ENCODE measurements at regions not wholly inside any gene's neighbourhood (a gene's known extent, or its start where the extent isn't known, plus 50 kb on each side); places are given as distances from the start of the nearest gene placed in this dataset.

DNA sequence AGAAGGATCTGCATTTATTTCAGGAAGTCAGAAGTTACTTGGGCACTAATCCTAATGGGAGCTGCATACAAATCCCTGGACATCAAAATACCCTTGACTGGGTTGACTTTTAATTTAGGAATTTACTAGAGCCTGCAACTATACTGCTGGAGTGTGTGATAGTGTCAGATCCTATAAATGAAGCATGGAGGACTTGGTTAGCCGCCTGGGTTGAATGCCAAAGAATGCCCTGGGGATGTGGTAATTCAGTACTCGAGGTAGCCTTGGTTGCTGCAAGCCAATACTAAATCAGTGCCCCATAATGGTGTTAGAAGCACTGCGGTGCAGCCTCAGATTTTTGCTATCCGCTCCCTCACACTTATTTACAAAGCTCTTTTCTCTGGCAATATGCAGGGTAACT lies 184.9 kb downstream of the CAPZA3 start:
- BruUV-seq (replicated peaks), result no TSS peak
- Histone ChIP-seq H3K36me3 (ENCODE audit: control insufficient read depth, insufficient read depth, low read length) (no peaks in the 10 kb centered on the region), H3K4me2 (ENCODE audit: insufficient read depth, low read length) (no peak overlapping the region), H2AFZ (ENCODE audit: low read depth, low read length) (no peak overlapping the region), H3K4me3 (no peak overlapping the region), H3K4me1 (replicated peaks in 1 of 2; ENCODE audit: control insufficient read depth in 2 of 2, insufficient read depth in 2 of 2, low read length in 2 of 2) (no peaks in the 10 kb centered on the region), H4K20me1 (replicated peaks; ENCODE audit: control insufficient read depth, insufficient read depth, low read length) (no peaks in the 10 kb centered on the region), H3K79me2 (ENCODE audit: control insufficient read depth, insufficient read depth, low read length) (no peaks in the 10 kb centered on the region), H3K9me1 (ENCODE audit: control insufficient read depth, insufficient read depth, low read length) (no peaks in the 10 kb centered on the region), H3K9me3 (replicated peaks; ENCODE audit: control insufficient read depth, insufficient read depth, low read depth, low read length) (no peaks in the 10 kb centered on the region), H3K27ac (ENCODE audit: extremely low read depth, low read depth, low read length) (no peak overlapping the region), H3K27me3 (ENCODE audit: control insufficient read depth in 2 of 2, insufficient read depth in 2 of 2, low read length in 2 of 2) (no peaks in the 10 kb centered on the region), H3K9ac (ENCODE audit: insufficient read depth in 1 of 2, low read depth in 2 of 2, low read length in 2 of 2) (no peak overlapping the region)
- no peak for DNase-seq (ENCODE audit: extremely low read depth in 1 of 4, low spot score in 3 of 4)
- no peak for FAIRE-seq
- no peak for ATAC-seq
- in situ Hi-C loops (cut with MboI) (no loop called here), intact Hi-C loops (cut with micrococcal nuclease) (no loop called here)
- ChIA-PET POLR2A (no interaction called here), CTCF (ENCODE audit: low intra/inter-chr PET ratio) (no interaction called here)
- no peak for TF ChIP-seq PTRF (tag; IDR thresholded peaks at IDR 0.05)
- no peak for TF ChIP-seq SAP30 (IDR thresholded peaks at IDR 0.05; ENCODE audit: borderline replicate concordance, insufficient read depth, low read depth, low read length, poor library complexity, severe bottlenecking)
- TF ChIP-seq NR1H2 (CRISPR knock-in tag; IDR thresholded peaks at IDR 0.05), result no peak
- TF ChIP-seq ZFPM2 (CRISPR knock-in tag; IDR thresholded peaks at IDR 0.05), result no peak
- TF ChIP-seq, protein P1, sequence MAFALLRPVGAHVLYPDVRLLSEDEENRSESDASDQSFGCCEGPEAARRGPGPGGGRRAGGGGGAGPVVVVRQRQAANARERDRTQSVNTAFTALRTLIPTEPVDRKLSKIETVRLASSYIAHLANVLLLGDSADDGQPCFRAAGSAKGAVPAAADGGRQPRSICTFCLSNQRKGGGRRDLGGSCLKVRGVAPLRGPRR (CRISPR knock-in tag; IDR thresholded peaks at IDR 0.05), result no peak
- no peak for TF ChIP-seq MAZ (CRISPR knock-in tag; conservative IDR thresholded peaks at IDR 0.05 in 1 of 2, IDR thresholded peaks at IDR 0.05 in 1 of 2)
- no peak for TF ChIP-seq SRSF1 (IDR thresholded peaks at IDR 0.05; ENCODE audit: low read depth, low read length)
- no peak for TF ChIP-seq KHSRP (IDR thresholded peaks at IDR 0.05)
- WGBS (ENCODE audit: insufficient coverage, low coverage, missing lambda C conversion rate), result 5% methylated on average over 4 of the region's 4 CpGs

Data from K562 (cell line).